ENCODE measurements at regions not wholly inside any gene's neighbourhood (a gene's known extent, or its start where the extent isn't known, plus 50 kb on each side); places are given as distances from the start of the nearest gene placed in this dataset.

DNA sequence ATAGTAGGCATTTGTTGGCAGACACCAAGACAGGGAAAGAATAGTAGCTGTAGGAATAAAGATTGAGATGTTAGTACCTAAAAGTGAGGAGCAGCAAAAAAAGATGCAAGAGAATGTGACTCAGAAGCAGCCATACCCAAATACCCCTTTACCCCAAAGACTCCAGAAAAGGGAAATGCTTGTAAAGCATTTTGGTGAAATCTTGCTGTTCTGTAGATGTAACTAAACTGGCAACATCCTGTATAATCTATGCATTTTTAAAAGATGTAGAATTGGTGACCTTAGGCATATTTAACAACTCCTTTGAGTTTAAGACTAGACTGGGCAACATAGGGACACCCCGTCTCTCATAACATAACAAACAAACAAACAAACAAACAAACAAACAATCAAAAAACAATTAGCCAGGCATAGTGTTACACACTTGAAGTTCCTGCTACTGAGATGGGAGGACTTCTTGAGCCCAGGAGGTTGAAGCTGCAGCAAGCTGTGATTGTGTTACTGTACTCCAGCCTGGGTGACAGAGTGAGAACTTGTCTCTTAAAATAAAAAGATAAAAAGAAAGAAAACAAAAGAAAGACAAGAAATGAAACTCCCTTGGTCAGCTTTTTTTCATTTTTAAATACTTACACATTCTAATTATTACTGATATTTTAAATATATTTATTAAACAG, 361.5 kb upstream of the KCNH8 start:
- TF ChIP-seq, protein P1, sequence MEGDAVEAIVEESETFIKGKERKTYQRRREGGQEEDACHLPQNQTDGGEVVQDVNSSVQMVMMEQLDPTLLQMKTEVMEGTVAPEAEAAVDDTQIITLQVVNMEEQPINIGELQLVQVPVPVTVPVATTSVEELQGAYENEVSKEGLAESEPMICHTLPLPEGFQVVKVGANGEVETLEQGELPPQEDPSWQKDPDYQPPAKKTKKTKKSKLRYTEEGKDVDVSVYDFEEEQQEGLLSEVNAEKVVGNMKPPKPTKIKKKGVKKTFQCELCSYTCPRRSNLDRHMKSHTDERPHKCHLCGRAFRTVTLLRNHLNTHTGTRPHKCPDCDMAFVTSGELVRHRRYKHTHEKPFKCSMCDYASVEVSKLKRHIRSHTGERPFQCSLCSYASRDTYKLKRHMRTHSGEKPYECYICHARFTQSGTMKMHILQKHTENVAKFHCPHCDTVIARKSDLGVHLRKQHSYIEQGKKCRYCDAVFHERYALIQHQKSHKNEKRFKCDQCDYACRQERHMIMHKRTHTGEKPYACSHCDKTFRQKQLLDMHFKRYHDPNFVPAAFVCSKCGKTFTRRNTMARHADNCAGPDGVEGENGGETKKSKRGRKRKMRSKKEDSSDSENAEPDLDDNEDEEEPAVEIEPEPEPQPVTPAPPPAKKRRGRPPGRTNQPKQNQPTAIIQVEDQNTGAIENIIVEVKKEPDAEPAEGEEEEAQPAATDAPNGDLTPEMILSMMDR (IDR thresholded peaks at IDR 0.05; ENCODE audit: extremely low read depth, insufficient read depth, missing control alignments): no peak
- DNase-seq (ENCODE audit: low spot score): no peak
- in situ Hi-C loops (cut with MboI; ENCODE audit: low pct_unique_long_range_greater_than_20kb, low sequenced_read_pairs, unreplicated experiment): no loop called here

DNA sequence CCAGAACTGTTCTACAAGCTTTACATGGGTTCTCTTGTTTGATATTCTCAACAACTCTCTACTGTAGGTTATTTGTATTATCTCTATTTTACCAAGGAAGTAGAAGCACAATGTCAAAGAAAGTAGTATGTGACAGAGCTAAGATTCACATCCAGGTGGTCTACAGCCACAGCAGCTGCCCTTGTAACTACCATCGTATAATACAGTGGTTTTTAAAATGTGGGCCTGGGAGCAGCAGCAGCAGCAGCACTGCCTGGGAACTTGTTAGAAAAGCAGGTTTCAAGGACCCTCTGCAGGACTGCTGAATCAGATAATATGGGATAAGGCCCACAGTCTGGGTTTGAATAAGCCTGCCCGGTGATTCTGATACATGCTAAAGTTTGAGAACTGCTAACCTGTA, 357.1 kb upstream of the SATB1 start:
- in situ Hi-C loops (cut with MboI; ENCODE audit: low pct_unique_long_range_greater_than_20kb, low sequenced_read_pairs, unreplicated experiment): no loop called here
- DNase-seq (ENCODE audit: low spot score): no peak
- TF ChIP-seq, protein P1 (IDR thresholded peaks at IDR 0.05; ENCODE audit: extremely low read depth, insufficient read depth, missing control alignments): no peak

DNA sequence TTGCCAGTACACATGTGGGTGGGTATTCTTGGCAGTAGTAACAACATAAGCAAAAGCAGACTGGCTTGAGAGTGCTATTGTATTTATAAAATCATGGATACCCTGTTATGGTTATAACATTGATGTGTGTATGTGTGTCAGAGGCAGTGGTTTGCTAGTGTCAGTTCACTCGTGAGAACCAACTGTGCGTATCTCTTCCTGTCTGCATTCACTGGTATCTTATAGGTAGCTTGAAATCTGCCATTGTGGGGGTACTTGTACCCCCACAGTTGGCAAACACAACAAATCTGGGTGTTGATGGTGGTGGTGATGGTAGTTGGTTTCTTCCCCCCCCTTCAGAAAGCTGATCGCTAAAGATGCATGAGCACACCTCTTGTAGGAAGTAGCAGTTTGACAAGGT, 355.8 kb upstream of the SATB1 start:
- DNase-seq (ENCODE audit: low spot score): no peak
- in situ Hi-C loops (cut with MboI; ENCODE audit: low pct_unique_long_range_greater_than_20kb, low sequenced_read_pairs, unreplicated experiment): no loop called here
- TF ChIP-seq, protein P1 (IDR thresholded peaks at IDR 0.05; ENCODE audit: extremely low read depth, insufficient read depth, missing control alignments): no peak

DNA sequence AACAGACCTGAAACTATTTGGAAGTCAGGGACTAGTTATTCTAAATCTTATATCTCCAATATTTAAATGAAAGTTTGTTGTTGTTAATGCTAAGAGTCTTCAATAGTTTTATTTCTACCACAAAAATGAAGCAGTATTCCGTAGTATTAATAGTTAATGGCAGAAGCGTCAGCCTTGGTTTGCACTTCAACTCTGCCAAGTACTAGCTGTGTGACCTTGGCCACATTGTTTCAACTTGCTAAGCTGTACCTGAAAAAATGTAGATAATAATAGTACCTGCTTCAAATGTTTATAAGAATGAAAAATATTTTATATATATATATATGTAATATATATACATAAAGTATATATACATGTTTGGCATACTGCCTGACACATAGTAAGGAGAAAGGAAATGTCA, 354.6 kb upstream of the SATB1 start:
- in situ Hi-C loops (cut with MboI; ENCODE audit: low pct_unique_long_range_greater_than_20kb, low sequenced_read_pairs, unreplicated experiment): no loop called here

DNA sequence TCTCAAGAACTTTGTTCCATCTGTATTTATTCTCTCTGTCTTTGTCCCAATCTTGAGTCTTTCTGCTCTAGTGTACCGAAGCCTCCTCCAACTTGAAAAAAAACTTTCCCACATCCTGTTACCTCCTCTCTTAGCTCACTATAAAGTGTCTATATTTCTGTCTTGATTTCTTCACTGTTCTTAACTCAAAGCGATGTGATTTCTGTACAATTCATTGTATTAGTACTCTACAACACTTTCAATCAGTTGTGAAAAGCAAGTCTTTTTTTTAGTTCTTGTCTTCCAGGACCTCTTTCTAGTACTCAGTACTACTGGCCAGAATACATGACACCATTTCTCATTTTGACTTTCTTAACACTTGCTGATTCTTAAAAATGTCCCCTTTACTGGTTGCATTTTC, 353.5 kb upstream of the SATB1 start:
- DNase-seq (ENCODE audit: low spot score): no peak
- in situ Hi-C loops (cut with MboI; ENCODE audit: low pct_unique_long_range_greater_than_20kb, low sequenced_read_pairs, unreplicated experiment): no loop called here
- TF ChIP-seq, protein P1 (IDR thresholded peaks at IDR 0.05; ENCODE audit: extremely low read depth, insufficient read depth, missing control alignments): no peak

More for the DNA sequence above, 354.6 kb upstream of the SATB1 start:
- TF ChIP-seq, protein P1 (IDR thresholded peaks at IDR 0.05; ENCODE audit: extremely low read depth, insufficient read depth, missing control alignments): no peak
- no peak for DNase-seq (ENCODE audit: low spot score)

DNA sequence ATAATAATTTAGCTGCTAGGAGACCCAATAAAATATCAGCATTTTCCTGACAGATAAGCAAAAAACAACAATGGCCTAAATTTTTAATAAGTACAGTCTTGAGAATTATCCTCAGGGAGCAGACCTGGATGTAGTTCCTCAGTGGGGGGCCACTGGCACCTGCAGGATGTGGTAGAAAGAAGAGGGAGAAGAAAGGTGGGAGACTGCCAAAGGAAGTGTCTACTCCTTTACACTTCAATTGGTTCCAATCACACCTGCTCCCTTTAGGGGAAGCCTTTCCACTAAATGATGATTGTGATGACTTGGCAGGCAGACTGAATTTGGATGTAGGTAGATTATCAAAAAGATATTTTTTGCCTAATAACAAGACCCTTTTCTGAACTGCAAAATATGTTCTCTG, 353.0 kb upstream of the SATB1 start:
- DNase-seq (ENCODE audit: low spot score): no peak
- in situ Hi-C loops (cut with MboI; ENCODE audit: low pct_unique_long_range_greater_than_20kb, low sequenced_read_pairs, unreplicated experiment): no loop called here
- TF ChIP-seq, protein P1 (IDR thresholded peaks at IDR 0.05; ENCODE audit: extremely low read depth, insufficient read depth, missing control alignments): no peak

Data from GM13977 (cell line).